ENCODE measurements at regions not wholly inside any gene's neighbourhood (a gene's known extent, or its start where the extent isn't known, plus 50 kb on each side); places are given as distances from the start of the nearest gene placed in this dataset.

- no peak for TF ChIP-seq POLR2A (IDR thresholded peaks at IDR 0.05; ENCODE audit: low read depth, low read length)
- no peak for TF ChIP-seq POU2F2 (IDR thresholded peaks at IDR 0.05; ENCODE audit: low read depth, low read length)
- TF ChIP-seq SPI1 (IDR thresholded peaks at IDR 0.05; ENCODE audit: low read depth, low read length) = no peak
Observed at GRCh38 chr10:53123311-53123710, 350.7 kb upstream of the MBL2 start.
